Testis (tissue), 2 donors: ENCODE measurements at regions not wholly inside any gene's neighbourhood (a gene's known extent, or its start where the extent isn't known, plus 50 kb on each side); places are given as distances from the start of the nearest gene placed in this dataset.

Source experiments
- DNase-seq: peaks from one replicate; pipeline ENCODE4 v3.0.0-alpha.2; 2019
- H3K27ac ChIP-seq, 2 donors: fragments of 200-600 bp; sonication (generic); one replicate each; pipeline ENCODE4 v1.5.1; 2019
- H3K27me3 ChIP-seq: fragments of 200-600 bp; sonication (generic); one replicate; pipeline ENCODE4 v1.5.1; 2019
- H3K36me3 ChIP-seq: fragments of 200-600 bp; sonication (generic); one replicate; pipeline ENCODE4 v1.5.1; 2017; ENCODE audit warnings: low read depth; ENCODE audit errors: missing control alignments
- H3K4me1 ChIP-seq: fragments of 200-600 bp; sonication (generic); one replicate; pipeline ENCODE4 v1.5.1; 2019
- H3K4me3 ChIP-seq, 2 donors: fragments of 200-600 bp; sonication (generic); one replicate each; pipeline ENCODE4 v1.5.1; 2017 to 2019
- H3K9me3 ChIP-seq: fragments of 200-600 bp; sonication (generic); one replicate; pipeline ENCODE4 v1.5.1; 2017
- POLR2A ChIP-seq: fragments of 450-650 bp; IDR thresholded peaks from one replicate; pipeline ENCODE4 v1.6.1; 2017; ENCODE audit warnings: antibody characterized with exemption, mild to moderate bottlenecking, moderate library complexity
- WGBS, 2 donors: methylation state at CpG; one replicate each; pipeline ENCODE4 v1.1.5; 2018; 5-methylcytosine and 5-hydroxymethylcytosine counted together
- intact Hi-C: fragments of 100-400 bp; cut with DNase I; formaldehyde crosslinking; loops from one replicate; pipeline ENCODE4 v1.15.1; 2023; ENCODE audit warnings: low total_unique reads
- TF ChIP-seq, protein P1 (sequence below), 3 experiments: fragments of 450-650 bp in 2 of 3; fragments of 200-600 bp in 1 of 3; sonication (generic) in 1 of 3; IDR thresholded peaks; one replicate each; pipeline ENCODE4 v1.5.1; 2016 to 2019; ENCODE audit warnings: antibody characterized with exemption in 3 of 3, mild to moderate bottlenecking in 2 of 3, moderate library complexity in 1 of 3

DNA sequence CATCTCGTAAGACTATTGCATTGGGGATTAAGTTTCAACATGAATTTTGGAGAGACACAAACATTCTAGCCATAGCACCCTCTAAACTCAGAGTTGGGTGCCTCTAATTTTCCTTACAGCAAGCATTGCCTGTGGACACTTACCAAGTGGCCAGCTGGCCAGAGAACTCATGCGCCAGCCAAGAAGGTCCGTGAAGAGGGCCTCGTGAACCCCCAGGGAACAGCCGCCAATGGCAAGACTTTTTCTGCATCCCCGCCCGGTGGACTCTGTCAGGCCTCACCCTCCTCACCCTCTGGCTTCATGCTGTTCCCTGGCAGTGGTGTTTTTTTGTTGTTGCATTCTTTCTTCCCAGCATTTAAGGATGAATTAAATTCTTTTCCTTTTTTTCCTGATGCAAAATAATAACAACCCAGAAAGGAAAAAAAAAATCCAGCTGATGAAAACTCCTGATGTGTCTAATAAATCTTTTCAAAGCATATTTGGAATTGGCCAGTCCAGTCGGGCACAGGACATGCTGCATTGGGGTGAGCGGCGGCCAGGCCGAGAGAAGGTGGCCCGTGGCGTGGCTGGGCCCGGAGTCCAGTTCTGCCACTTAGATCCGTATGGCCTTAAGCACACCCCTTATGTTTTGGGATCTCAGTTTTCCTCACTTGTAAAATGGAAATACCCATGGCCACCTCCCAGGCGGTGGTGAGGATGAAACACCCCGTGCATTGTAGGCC, 191.9 kb upstream of the DIO3 start:
- Histone ChIP-seq H3K36me3 (no peaks in the 10 kb centered on the region), H3K9me3 (no peaks in the 10 kb centered on the region), H3K27me3 (no peaks in the 10 kb centered on the region), H3K4me3 (no peak overlapping the region), H3K27ac (peak overlapping the region in 1 of 2 donors; percentile 78), H3K4me1 (peaks cover 27% of the 10 kb centered on the region)
- WGBS, 2 donors = 64 to 69% methylated on average over 16 to 17 of the region's 17 CpGs
- DNase-seq = peak; percentile 54
- TF ChIP-seq, protein P1, sequence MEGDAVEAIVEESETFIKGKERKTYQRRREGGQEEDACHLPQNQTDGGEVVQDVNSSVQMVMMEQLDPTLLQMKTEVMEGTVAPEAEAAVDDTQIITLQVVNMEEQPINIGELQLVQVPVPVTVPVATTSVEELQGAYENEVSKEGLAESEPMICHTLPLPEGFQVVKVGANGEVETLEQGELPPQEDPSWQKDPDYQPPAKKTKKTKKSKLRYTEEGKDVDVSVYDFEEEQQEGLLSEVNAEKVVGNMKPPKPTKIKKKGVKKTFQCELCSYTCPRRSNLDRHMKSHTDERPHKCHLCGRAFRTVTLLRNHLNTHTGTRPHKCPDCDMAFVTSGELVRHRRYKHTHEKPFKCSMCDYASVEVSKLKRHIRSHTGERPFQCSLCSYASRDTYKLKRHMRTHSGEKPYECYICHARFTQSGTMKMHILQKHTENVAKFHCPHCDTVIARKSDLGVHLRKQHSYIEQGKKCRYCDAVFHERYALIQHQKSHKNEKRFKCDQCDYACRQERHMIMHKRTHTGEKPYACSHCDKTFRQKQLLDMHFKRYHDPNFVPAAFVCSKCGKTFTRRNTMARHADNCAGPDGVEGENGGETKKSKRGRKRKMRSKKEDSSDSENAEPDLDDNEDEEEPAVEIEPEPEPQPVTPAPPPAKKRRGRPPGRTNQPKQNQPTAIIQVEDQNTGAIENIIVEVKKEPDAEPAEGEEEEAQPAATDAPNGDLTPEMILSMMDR (IDR thresholded peaks at IDR 0.05) = no peak
- TF ChIP-seq POLR2A = no peak
- intact Hi-C loops = loop anchor here (10.0 kb wide), 1 partner anchor 105 kb away; no protein-coding TSS in a partner anchor

DNA sequence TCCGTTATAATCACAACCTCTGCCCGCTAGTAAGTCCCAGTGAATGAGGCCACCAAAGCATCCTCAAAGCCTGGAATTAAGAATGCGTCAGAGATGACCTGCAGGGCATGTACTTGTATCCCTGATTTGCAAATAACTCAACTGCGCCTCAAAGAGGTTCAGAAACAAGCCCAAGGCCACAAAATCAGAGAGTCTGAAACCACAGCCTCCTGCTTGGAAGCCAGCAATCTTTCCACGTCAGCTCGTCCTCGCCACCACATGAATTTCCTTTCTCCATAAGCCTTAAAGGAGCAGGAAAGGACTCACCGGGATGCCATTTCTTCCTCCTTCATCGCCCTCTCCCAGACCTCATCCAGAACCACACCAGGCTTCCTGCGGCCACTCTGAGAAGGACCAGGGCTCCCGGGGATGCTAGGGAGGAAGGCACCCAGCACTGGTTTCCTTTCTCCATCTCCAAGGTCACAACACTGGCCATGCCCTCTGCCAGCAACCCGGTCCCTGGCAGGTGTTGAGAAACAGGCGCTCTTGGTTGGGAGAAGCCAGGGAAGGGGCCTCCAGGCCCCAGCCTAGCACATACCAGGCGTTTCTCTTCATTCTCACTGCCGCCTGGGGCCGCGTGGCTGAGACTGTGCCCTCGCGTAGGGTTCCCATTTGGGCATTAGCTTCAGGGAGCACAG, 191.2 kb upstream of the DIO3 start:
- intact Hi-C loops = loop anchor here (10.0 kb wide), 1 partner anchor 105 kb away; no protein-coding TSS in a partner anchor
- peak; percentile 53 for DNase-seq
- Histone ChIP-seq H3K27ac (peak overlapping the region; percentile 55 to 78), H3K36me3 (no peaks in the 10 kb centered on the region), H3K4me3 (no peak overlapping the region), H3K4me1 (peaks cover 20% of the 10 kb centered on the region), H3K27me3 (no peaks in the 10 kb centered on the region), H3K9me3 (no peaks in the 10 kb centered on the region)
- 80 to 84% methylated on average over 19 of the region's 19 CpGs for WGBS, 2 donors
- no peak for TF ChIP-seq POLR2A
- TF ChIP-seq, protein P1 (IDR thresholded peaks at IDR 0.05) = no peak

DNA sequence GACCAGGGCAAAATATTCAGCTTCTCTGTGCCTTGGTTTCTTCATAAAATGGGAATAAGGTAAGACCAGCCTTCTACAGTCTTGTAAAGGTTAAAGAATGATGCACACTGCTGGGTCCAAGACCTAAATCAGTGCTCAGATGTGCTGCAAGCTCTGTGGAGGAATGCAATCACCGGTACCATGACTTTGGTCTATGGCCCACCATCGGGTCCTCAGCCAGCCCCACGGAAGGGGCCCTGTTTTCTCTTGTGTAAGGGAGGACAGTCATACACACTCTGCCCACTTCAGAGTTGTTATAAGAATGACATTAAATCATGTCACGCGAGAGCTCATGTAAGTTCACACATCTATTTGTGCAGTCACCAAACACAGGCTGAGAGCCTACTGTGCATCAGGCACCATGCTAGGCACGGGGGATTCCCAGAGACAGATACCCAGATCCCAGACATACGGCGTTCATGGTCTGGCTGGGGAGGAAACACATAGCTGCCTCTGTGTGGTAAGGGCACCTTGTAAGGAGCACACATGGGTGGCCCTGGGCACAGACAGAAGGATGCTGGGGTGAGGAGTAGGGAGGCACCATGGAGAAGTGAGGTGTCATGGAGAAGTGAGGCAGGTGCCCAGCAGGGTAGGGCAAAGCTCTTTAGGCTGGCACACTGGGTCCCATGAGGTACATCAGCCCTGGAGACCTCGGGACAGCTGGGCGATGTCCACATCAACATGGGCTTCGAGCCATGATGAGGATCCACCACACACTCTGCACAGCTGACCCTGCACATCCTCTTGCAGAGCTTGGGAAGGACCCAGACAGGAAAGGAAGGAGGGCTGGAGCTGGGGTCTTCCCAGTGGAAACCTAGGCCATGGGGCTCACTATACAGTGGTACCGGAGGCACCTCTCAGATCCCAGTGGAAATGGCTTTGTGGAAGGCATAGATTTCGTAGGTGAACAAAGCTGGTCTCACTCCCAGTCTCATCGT, 190.4 kb upstream of the DIO3 start:
- Histone ChIP-seq H3K36me3 (no peaks in the 10 kb centered on the region), H3K4me1 (peaks cover 13% of the 10 kb centered on the region), H3K4me3 (no peak overlapping the region), H3K27me3 (no peaks in the 10 kb centered on the region), H3K27ac (peak overlapping the region; percentile 55 to 78), H3K9me3 (no peaks in the 10 kb centered on the region)
- 93 to 98% methylated on average over 10 to 14 of the region's 14 CpGs for WGBS, 2 donors
- intact Hi-C loops = no loop called here
- no peak for DNase-seq
- TF ChIP-seq, protein P1 (IDR thresholded peaks at IDR 0.05) = no peak
- TF ChIP-seq POLR2A = no peak

DNA sequence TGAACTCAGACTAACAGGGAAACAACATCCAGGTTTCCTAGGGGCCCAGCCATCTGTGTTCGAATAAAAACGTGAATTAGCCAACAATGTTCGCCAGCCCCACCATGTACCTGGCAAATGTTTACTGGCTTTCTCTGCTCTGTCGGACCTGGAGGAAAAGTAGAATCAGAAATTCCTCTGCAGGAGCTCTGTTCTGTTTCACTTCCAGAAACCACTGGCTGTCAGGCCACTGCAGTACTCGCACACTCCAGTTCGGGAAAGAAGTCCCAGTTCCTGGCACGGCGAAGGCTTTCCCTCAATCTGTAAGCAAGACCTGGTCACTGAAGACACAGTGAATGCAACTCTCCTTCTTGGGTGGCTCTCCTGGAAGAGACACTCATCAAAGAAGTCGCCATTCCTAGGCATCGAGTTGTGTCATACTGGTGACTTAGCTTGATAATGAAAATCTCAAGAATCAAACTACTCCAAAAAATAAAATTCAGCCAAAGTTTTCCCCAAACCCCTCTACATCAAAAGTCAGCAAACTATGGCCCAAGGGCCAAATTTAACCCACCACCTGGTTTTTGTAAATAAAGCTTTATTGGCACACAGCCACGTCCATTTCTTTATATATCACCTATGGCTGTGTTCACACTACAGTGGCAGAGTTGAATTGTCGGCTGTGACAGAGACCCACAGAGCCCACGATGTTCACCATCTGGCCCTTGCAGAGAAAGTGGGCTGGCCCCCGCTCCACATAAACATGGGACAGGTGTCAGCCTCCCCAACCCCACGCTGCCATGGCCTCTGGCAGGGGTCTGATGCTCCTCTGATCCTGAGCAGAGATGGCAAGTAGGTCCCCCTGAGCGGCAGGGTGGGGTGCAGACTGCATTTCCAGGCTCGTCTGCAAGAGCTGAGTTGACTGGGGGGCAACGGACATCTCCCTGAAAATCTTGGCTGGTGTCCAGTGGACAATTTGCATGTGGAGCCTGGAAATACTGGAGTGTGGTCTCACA, 189.2 kb upstream of the DIO3 start:
- 79 to 88% methylated on average over 14 to 18 of the region's 18 CpGs for WGBS, 2 donors
- Histone ChIP-seq H3K4me1 (peaks cover 10% of the 10 kb centered on the region), H3K27me3 (no peaks in the 10 kb centered on the region), H3K27ac (no peak overlapping the region), H3K4me3 (no peak overlapping the region), H3K9me3 (no peaks in the 10 kb centered on the region), H3K36me3 (no peaks in the 10 kb centered on the region)
- no peak for TF ChIP-seq POLR2A
- TF ChIP-seq, protein P1 (IDR thresholded peaks at IDR 0.05) = no peak
- intact Hi-C loops = no loop called here
- no peak for DNase-seq
